Mesothelial cell of epicardium (in vitro differentiated cells): ENCODE measurements at regions not wholly inside any gene's neighbourhood (a gene's known extent, or its start where the extent isn't known, plus 50 kb on each side); places are given as distances from the start of the nearest gene placed in this dataset.

Experiments used
- DNase-seq, 2 experiments: peaks; one replicate each; pipeline ENCODE4 v3.0.0; 2021; ENCODE audit warnings: low spot score in 2 of 2; ENCODE audit not compliant: unreplicated experiment in 2 of 2
- H3K27ac Mint-ChIP-seq: 2 replicates; pipeline ENCODE4 v1.8.0; 2021; ENCODE audit warnings: mixed read lengths
- H3K27me3 Mint-ChIP-seq: 2 replicates; pipeline ENCODE4 v1.8.0; 2021; ENCODE audit warnings: low read depth, mixed read lengths
- H3K36me3 Mint-ChIP-seq: 2 replicates; pipeline ENCODE4 v1.8.0; 2021; ENCODE audit warnings: mixed read lengths
- H3K4me1 Mint-ChIP-seq: 2 replicates; pipeline ENCODE4 v1.8.0; 2021; ENCODE audit warnings: mixed read lengths
- H3K4me3 Mint-ChIP-seq: 2 replicates; pipeline ENCODE4 v1.8.0; 2021; ENCODE audit warnings: mild to moderate bottlenecking, moderate library complexity, mixed read lengths
- H3K9me3 Mint-ChIP-seq: 2 replicates; pipeline ENCODE4 v1.8.0; 2021; ENCODE audit warnings: mixed read lengths
- CTCF ChIP-seq: fragments of 200-600 bp; sonication (generic); IDR thresholded peaks from one replicate; pipeline ENCODE4 v1.5.0; 2021; ENCODE audit warnings: antibody characterized with exemption; ENCODE audit not compliant: unreplicated experiment

- H3K36me3 Mint-ChIP-seq: no peaks in the 10 kb centered on the region
- no peak for TF ChIP-seq CTCF
- H3K9me3 Mint-ChIP-seq: peaks cover 33% of the 10 kb centered on the region
- no peaks in the 10 kb centered on the region for H3K27me3 Mint-ChIP-seq
- no peak for DNase-seq
- H3K4me1 Mint-ChIP-seq: peaks cover 31% of the 10 kb centered on the region
- no peak overlapping the region for H3K4me3 Mint-ChIP-seq
- H3K27ac Mint-ChIP-seq: peak overlapping the region; percentile 74
Observed at GRCh38 chrX:39309721-39310152, 508.5 kb downstream of the MID1IP1 start.

GRCh38 chrX:39310891-39311290 is 509.6 kb downstream of the MID1IP1 start:
- TF ChIP-seq CTCF: no peak
- H3K9me3 Mint-ChIP-seq: peaks cover 36% of the 10 kb centered on the region
- DNase-seq: no peak
- peak overlapping the region; percentile 94 for H3K27ac Mint-ChIP-seq
- H3K27me3 Mint-ChIP-seq: no peaks in the 10 kb centered on the region
- H3K36me3 Mint-ChIP-seq: no peaks in the 10 kb centered on the region
- H3K4me3 Mint-ChIP-seq: no peak overlapping the region
- peaks cover 31% of the 10 kb centered on the region for H3K4me1 Mint-ChIP-seq

DNA sequence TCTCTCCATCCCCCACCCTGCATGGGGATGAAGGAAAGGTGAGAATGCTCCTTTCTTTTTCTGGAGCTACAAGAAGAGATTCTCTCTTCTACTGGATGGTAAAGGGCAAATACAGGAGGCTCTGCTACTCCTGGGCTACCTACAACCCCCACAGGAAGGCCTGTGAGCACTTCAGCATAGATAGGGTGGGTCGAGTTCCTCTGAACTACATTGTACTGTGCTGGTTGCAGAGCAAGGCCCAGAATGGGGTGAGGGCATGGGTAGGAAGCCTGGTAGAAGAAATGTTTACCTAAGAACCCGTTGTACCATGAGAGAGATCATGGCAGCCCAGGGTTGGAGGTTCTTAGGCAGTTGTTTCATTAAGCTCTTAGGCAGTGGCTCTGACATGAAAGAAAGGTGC is 510.4 kb downstream of the MID1IP1 start:
- H3K36me3 Mint-ChIP-seq: no peaks in the 10 kb centered on the region
- peaks cover 31% of the 10 kb centered on the region for H3K4me1 Mint-ChIP-seq
- H3K4me3 Mint-ChIP-seq: no peak overlapping the region
- peak overlapping the region; percentile 94 for H3K27ac Mint-ChIP-seq
- H3K9me3 Mint-ChIP-seq: peaks cover 38% of the 10 kb centered on the region
- no peak for DNase-seq
- H3K27me3 Mint-ChIP-seq: no peaks in the 10 kb centered on the region
- no peak for TF ChIP-seq CTCF

DNA sequence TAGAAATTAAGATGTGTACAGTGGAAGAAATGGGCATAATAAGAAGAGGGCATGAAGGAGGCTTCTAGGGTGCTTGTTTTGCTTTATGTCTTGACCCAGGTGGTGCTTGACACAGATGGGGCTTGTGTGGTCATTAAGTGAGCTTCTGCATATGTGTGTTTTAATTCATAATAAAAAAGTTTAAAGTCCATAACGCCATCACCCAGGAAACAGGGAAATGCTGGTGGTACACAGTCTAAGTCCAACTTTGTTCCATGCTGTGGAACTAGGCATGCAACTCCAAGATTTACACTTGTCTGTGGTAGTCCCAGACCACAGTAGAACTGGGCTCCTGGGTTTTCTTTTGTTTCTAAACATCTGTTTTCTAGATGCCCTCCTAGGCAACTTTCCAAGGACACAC is 511.9 kb downstream of the MID1IP1 start:
- Mint-ChIP-seq H3K4me3 (no peak overlapping the region), H3K27me3 (no peaks in the 10 kb centered on the region), H3K36me3 (no peaks in the 10 kb centered on the region), H3K4me1 (peaks cover 33% of the 10 kb centered on the region), H3K9me3 (peaks cover 25% of the 10 kb centered on the region), H3K27ac (no peak overlapping the region)
- DNase-seq: no peak
- TF ChIP-seq CTCF: no peak

DNA sequence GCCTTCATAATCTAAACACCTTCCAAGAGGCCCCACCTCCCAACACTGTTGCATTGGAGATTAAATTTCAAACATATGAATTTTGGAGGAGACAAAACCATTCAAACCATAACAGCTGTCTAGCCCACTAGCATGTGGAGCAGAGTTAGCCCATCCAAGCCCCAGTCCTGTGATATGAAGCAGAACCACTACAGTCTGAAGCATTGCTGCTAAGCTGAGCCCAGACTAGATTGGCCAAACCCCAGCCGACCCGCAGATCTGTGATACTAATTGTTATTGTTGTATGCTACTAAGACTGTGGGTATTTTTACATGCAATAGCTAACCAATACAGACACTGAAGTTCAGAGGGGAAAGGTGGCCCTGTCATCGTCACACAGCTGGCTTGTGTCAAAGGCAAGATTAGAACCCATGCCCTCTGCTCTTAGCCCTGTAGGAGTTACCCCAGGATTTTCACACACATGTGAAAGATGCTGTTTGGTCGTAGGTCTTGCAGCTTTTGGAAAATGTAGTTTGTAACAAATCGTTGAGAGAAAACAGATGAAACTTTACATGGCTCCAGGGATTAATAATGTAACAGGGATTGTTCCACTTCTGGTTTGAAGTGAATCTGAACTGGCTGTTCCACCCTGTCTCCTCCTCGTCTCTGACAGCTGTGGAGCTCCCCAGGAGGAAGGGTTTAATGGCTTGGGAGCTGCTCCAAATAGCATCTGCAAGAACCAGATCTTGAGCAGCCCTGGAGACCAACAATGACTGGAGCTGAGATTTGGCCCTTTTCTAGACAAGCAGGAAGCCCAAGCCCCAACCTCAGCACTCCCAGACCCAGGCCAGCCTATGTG is 517.5 kb downstream of the MID1IP1 start:
- no peak overlapping the region for H3K4me3 Mint-ChIP-seq

More for the DNA sequence above, 517.5 kb downstream of the MID1IP1 start:
- peaks cover 5% of the 10 kb centered on the region for H3K4me1 Mint-ChIP-seq
- no peak for DNase-seq
- H3K9me3 Mint-ChIP-seq: peaks cover 29% of the 10 kb centered on the region
- no peak overlapping the region for H3K27ac Mint-ChIP-seq
- H3K27me3 Mint-ChIP-seq: no peaks in the 10 kb centered on the region
- no peaks in the 10 kb centered on the region for H3K36me3 Mint-ChIP-seq
- TF ChIP-seq CTCF: no peak
